ENCODE measurements at regions not wholly inside any gene's neighbourhood (a gene's known extent, or its start where the extent isn't known, plus 50 kb on each side); places are given as distances from the start of the nearest gene placed in this dataset.
A peak's percentile ranks its signal among the peaks of the same experiment; 100 is the strongest.
"Not testable (repeated sequence)": the region's sequence is repeated elsewhere in the genome, so short reads cannot be mapped to it uniquely, and the experiment has no call there.

DNA sequence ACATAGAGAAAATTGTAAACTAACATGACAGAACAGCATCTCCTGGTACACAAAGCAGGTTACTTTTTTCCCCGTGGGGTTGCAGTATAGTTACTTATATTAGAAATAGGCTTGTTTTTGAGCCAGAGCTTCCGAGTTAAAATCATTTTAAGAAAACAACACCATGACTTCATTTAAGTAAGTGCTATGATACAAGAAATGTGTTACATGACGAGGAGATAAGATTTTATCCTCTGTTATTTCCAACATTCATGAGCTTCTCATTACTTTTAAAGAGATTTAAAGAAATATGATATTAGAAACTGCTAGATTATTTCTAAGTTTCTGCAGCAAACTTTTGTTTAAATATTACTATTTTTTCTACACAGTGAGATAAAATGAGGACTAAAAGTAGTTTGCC, 968.7 kb downstream of the GATA3 start:
- no peak for DNase-seq (ENCODE audit: low read depth in 2 of 2)

- DNase-seq (ENCODE audit: low read depth in 2 of 2), result no peak
Observed at GRCh38 chr10:9024210-9024609, 969.7 kb downstream of the GATA3 start.

- no peak for DNase-seq (ENCODE audit: low read depth in 2 of 2)
Observed at GRCh38 chr10:9028231-9028630, 973.7 kb downstream of the GATA3 start.

- DNase-seq (ENCODE audit: low read depth in 2 of 2), result no peak
Observed at GRCh38 chr10:9035355-9035754, 980.9 kb downstream of the GATA3 start.

GRCh38 chr10:9036711-9037204, 982.3 kb downstream of the GATA3 start:
- no peak for DNase-seq (ENCODE audit: low read depth in 2 of 2)

GRCh38 chr10:9038146-9038714, 983.7 kb downstream of the GATA3 start:
- DNase-seq (ENCODE audit: low read depth in 2 of 2), result no peak

DNA sequence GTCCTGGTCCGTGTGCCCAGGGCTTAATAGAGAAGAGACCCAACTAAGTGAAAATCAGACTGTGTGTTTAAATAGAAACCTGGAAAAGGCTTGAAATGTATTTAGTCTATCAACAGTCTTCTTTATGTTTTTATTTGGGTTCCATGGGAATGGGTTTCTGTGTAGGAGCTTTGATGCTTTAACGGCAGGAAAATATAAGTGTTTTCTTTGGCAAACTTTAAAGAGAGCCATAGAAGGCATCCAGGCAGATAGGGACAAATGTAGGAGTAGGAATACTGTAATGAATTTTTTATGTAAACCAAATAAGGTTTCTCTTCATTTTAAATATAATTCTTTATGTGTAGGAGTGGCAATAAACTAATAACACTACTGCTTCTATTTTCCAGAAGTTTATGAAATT, 989.0 kb downstream of the GATA3 start:
- DNase-seq (ENCODE audit: low read depth in 2 of 2), result no peak

DNA sequence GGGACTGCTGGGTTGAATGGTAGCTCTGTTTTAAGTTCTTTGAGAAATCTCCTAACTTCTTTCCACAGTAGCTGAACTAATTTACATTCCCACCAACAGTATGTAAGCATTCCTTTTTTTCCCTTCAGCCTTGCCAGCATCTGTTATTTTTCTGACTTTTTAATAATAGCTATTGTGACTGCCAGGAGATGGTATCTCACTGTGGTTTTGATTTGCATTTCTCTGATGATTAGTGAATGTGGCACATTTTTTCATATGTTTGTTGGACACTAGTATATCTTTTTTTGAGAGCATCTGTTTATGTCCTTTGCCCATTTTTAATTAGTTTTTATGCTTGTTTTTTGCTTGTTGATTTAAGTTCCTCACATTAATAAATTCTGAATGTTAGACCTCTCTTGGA, 990.8 kb downstream of the GATA3 start:
- DNase-seq (ENCODE audit: low read depth in 2 of 2), result no peak

DNA sequence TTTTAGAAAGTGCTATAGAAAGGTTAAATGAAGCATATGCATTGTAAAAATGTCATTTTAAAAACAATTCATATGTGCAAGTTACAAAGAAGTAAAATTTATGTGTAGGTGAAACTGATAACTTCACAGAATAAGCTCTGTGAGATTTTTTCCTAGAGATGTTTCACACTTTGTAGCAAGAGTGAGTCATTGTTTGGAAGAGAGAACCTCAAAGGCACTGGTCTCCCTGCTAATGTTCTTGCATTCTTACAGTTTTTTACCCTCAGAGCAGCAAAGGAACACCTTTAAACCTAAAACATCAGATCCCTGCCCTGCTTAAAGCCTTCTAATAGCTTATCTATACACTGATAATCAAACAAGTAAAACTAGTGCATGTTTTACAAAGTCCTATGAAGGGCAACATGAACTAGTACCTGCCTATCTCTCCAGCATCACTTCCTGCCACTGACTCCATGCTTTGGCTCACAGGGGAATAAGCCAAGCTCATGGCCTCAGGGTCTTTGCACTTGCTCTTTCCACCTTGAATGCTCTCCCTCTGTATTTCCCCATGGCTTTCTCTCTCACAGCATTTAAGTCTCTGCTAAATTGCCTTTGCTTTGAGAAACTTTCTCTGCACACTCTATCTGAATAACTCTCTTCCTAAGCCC, 997.0 kb downstream of the GATA3 start:
- no peak for DNase-seq (ENCODE audit: low read depth in 2 of 2)

- no peak for DNase-seq (ENCODE audit: low read depth in 2 of 2)
Observed at GRCh38 chr10:9052767-9053166, 998.3 kb downstream of the GATA3 start.

GRCh38 chr10:9056521-9056920, 1002.0 kb downstream of the GATA3 start:
- DNase-seq (ENCODE audit: low read depth in 2 of 2), result no peak

- not testable (repeated sequence) for DNase-seq (ENCODE audit: low read depth in 2 of 2)
Observed at GRCh38 chr10:9057293-9057692, 1002.8 kb downstream of the GATA3 start.

DNA sequence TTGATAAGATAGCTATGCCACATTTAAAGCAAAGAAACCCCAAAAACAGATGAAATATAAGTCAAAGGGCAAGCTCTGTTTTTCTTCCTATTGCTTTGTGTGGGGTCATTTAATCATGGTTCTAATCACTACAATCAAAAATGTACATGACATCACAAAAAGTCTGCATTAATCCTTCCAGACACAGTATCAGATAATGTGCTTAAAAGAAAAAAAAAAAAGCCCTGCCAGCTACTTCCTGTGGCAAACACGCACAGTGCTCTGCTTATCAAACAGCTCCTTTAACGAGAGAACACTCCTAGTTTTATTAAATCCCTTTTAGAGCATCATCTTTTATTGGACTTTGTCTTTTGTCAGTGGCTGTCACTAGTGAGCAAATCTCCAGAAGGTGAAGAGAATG, 1005.8 kb downstream of the GATA3 start:
- DNase-seq (ENCODE audit: low read depth in 2 of 2), result no peak

GRCh38 chr10:9061871-9062270, 1007.4 kb downstream of the GATA3 start:
- DNase-seq (ENCODE audit: low read depth in 2 of 2), result no peak

GRCh38 chr10:9066152-9066551, 1011.7 kb downstream of the GATA3 start:
- no peak for DNase-seq (ENCODE audit: low read depth in 2 of 2)

GRCh38 chr10:9068003-9068402, 1013.5 kb downstream of the GATA3 start:
- DNase-seq (ENCODE audit: low read depth in 2 of 2), result no peak

- no peak for DNase-seq (ENCODE audit: low read depth in 2 of 2)
Observed at GRCh38 chr10:9069136-9069535, 1014.6 kb downstream of the GATA3 start.

GRCh38 chr10:9075420-9075819, 1020.9 kb downstream of the GATA3 start:
- no peak for DNase-seq (ENCODE audit: low read depth in 2 of 2)

DNA sequence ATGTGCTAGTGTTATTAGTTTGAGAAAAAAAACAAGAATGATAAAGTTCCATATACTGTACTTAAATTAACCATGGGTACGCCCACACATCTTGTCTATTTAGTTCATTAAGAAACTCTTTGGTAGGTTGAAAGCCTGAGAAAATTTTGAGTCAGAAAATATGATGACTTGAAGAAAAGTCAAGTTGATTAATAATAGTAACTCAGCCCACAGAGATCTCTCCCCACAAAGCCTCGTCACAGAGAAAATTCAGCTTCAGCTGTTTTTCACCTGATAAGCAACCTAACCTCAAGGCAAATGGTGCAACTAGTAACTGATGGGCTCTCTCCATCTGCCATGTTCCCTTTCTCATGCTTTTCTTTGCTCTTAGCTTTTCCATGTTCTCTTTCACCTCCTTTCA, 1021.6 kb downstream of the GATA3 start:
- no peak for DNase-seq (ENCODE audit: low read depth in 2 of 2)

- no peak for DNase-seq (ENCODE audit: low read depth in 2 of 2)
Observed at GRCh38 chr10:9081253-9081652, 1026.8 kb downstream of the GATA3 start.

GRCh38 chr10:9081961-9082360, 1027.5 kb downstream of the GATA3 start:
- DNase-seq (ENCODE audit: low read depth in 2 of 2), result no peak

DNA sequence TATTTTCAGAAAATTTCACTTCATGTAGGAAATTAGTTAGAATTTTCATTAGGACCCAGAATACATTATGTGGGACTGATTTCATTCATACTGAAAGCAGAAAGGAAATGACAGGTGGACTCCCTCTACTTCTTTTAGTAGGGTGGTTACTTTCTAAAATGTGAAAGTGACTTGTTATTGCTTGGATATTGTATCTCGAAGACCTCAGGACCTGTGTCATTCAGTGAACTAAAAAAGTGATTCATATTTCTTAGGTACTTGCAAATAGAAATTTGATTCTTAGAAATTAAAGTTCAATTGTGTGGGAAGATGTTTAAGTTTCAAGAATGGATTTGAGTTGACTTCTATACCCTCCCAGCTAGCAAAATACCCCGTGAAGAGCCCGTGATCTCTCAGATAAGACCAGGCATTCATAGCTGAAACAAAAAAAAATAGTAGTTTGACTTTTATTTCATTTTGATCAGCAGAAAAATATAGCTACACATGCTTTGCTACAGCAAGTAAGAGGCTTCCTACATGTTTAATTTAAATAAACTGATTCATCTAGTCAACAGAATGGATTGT, 1037.1 kb downstream of the GATA3 start:
- DNase-seq (ENCODE audit: low read depth in 2 of 2), result peak in 1 of 2 donors; percentile 35

DNA sequence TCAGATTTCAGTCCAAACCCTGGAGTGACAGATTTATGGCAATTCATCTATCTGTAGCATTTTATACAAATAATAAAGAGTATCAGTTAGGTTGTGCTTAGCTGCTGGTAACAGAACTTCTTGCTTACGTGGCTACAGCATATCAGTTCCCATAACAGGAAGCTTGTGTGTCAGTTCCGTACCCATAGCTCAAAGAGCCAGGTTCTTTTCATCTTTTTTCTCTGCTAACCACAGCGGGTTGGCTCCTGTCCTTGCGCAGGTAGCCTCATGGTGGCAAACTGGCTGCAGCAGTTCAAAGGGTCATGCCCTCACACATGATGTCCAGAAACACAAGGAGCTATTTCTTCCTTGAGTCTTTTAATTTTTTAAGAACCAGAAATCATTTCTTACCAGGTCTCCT, 1041.8 kb downstream of the GATA3 start:
- no peak for DNase-seq (ENCODE audit: low read depth in 2 of 2)
